Stimulated activated naive B cell treated with anti-CD40 and anti-IgM and Interleukin-4, amounts not matched to agents 10 μg/mL and 1 μg/mL and 100 μg/mL, for 72 hours (primary cell): ENCODE measurements at regions not wholly inside any gene's neighbourhood (a gene's known extent, or its start where the extent isn't known, plus 50 kb on each side); places are given as distances from the start of the nearest gene placed in this dataset.

ENCODE experiments used
- ATAC-seq, 2 donors: fragments of 150-1000 bp; cut with Tn5 transposase; replicated peaks; 2 replicates each; pipeline ENCODE4 v1.10.0; 2021; ENCODE audit warnings: moderate library complexity in 1 of 2
- DNase-seq: peaks from one replicate; pipeline ENCODE4 v3.0.0; 2021
- H3K27ac Mint-ChIP-seq: one replicate; pipeline ENCODE4 v1.8.0; 2022; ENCODE audit warnings: mild to moderate bottlenecking, mixed read lengths
- H3K27me3 Mint-ChIP-seq, 2 donors: one replicate each; pipeline ENCODE4 v1.8.0; 2022; ENCODE audit warnings: mixed read lengths in 2 of 2
- H3K36me3 Mint-ChIP-seq, 2 donors: one replicate each; pipeline ENCODE4 v1.8.0; 2022; ENCODE audit warnings: mixed read lengths in 2 of 2, mild to moderate bottlenecking in 1 of 2
- H3K4me1 Mint-ChIP-seq, 2 donors: one replicate each; pipeline ENCODE4 v1.8.0; 2022; ENCODE audit warnings: mixed read lengths in 2 of 2, mild to moderate bottlenecking in 1 of 2
- H3K4me3 Mint-ChIP-seq, 2 donors: one replicate each; pipeline ENCODE4 v1.8.0; 2022; ENCODE audit warnings: mild to moderate bottlenecking in 2 of 2, mixed read lengths in 2 of 2, moderate library complexity in 1 of 2
- H3K9me3 Mint-ChIP-seq, 2 donors: one replicate each; pipeline ENCODE4 v1.8.0; 2022; ENCODE audit warnings: mixed read lengths in 2 of 2, mild to moderate bottlenecking in 1 of 2

DNA sequence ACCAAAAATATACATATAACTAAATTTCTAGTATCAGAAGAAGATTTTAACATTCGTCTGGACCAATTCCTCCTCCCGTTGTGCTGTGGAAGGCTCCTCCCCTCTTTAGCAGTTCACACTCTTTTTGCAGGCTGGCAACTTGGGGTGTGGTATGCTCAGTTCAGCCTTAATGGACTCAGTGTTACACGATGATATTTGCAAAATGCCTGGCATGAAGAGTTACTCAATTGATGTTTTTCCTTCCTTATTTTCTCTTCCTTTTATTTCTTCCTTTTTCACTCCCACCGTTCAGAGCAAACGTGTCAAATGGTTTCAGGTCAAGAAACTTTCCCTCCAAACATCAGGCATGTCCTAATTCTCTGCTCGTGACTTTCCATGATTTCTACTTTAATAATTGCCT is 248.3 kb downstream of the PHF14 start:
- Mint-ChIP-seq H3K27ac (no peak overlapping the region), H3K36me3 (no peaks in the 10 kb centered on the region), H3K4me3 (no peak overlapping the region), H3K4me1 (peaks cover 0 to 6% of the 10 kb centered on the region in 2 donors), H3K27me3 (no peaks in the 10 kb centered on the region), H3K9me3 (peaks cover 0 to 2% of the 10 kb centered on the region in 2 donors)
- DNase-seq (no peak), ATAC-seq (no peak)

DNA sequence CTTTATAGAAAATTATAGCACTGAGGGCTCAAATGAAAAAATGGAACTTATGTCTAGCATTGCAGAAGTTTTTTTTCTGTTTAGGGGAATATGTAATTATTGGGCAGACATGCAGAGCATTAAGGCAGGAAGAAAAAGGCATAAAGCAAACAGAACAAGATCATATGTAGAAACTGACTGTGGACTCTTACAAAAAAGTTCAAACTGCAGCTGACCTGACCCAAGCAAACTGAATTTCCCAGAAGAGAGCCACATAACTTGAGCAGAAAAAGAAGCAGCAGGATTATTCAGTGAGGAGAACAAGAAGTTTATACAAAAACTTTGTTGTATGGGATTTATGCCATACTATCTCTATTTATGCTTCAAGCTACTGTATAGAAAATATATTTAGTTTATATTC is 250.9 kb downstream of the PHF14 start:
- DNase-seq = no peak
- Mint-ChIP-seq H3K4me1 (peaks cover 0 to 6% of the 10 kb centered on the region in 2 donors), H3K36me3 (no peaks in the 10 kb centered on the region), H3K9me3 (no peaks in the 10 kb centered on the region), H3K4me3 (no peak overlapping the region), H3K27ac (no peak overlapping the region), H3K27me3 (no peaks in the 10 kb centered on the region)
- ATAC-seq = no peak

DNA sequence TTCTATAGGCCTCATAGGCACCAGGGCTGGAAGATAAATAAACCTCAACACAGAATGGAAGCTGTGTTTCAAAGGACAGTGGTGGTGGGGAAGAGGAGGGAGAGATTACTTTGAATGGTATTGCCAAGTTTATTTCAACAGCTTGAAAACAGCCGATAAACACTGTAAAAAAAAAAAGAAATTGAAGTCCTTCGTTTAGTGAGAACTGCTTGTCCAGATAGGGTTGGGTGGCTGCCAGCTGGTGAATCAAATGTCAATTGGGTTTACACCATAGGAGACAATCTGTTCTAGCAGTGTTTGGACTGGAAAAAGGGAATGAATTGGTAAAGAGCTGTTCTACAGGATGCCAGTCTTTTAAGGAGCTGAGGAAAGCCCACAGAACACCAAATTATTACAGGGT is 254.8 kb downstream of the PHF14 start:
- H3K9me3 Mint-ChIP-seq = no peaks in the 10 kb centered on the region
- peaks cover 0 to 4% of the 10 kb centered on the region in 2 donors for H3K27me3 Mint-ChIP-seq
- DNase-seq (no peak), ATAC-seq (no peak)
- no peaks in the 10 kb centered on the region for H3K36me3 Mint-ChIP-seq
- no peak overlapping the region for H3K4me3 Mint-ChIP-seq
- H3K27ac Mint-ChIP-seq = no peak overlapping the region
- no peaks in the 10 kb centered on the region for H3K4me1 Mint-ChIP-seq

DNA sequence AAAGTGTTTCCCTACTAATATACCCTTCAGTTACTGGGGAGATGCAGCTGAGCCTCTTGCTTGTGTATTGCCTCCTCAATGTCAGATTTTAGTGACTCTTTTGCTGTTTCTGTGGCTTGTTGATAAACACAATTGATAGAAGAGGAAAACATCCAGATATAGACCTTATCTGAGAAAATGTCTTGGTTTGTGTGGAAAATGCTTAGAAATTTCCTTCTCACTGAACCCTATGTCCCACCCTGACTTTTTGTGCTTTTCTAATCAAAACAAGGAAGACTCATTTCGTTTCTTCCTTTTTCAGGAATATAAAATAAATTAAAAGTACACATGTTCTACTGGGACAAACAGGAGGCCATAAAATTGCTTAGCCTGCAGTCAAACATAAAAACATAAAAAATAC is 257.5 kb downstream of the PHF14 start:
- Mint-ChIP-seq H3K9me3 (no peaks in the 10 kb centered on the region), H3K4me1 (no peaks in the 10 kb centered on the region), H3K27me3 (peaks cover 0 to 4% of the 10 kb centered on the region in 2 donors), H3K27ac (no peak overlapping the region), H3K36me3 (no peaks in the 10 kb centered on the region), H3K4me3 (no peak overlapping the region)
- no peak for ATAC-seq
- no peak for DNase-seq

DNA sequence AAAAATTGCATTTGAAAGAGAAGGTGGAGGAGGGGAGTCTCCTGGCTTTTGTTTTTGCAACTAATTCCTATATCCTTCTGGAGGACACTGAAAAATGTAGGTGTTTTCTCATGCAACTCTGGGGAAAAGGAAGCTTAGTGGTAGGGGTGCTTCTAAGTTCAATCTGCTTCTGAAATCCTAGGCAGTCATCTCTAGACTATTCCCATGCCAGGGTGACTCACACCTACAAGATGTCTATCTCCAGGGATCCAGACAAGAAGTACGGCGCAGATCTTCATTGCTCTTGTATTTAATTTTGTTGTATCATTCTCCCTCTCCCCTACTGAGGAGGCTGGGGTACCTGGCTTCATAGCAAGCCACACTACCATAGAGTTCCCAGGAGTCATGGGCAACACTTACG is 258.8 kb downstream of the PHF14 start:
- ATAC-seq = no peak
- DNase-seq = no peak
- no peaks in the 10 kb centered on the region for H3K9me3 Mint-ChIP-seq
- H3K36me3 Mint-ChIP-seq = no peaks in the 10 kb centered on the region
- peaks cover 0 to 4% of the 10 kb centered on the region in 2 donors for H3K27me3 Mint-ChIP-seq
- no peaks in the 10 kb centered on the region for H3K4me1 Mint-ChIP-seq
- H3K4me3 Mint-ChIP-seq = no peak overlapping the region
- no peak overlapping the region for H3K27ac Mint-ChIP-seq

DNA sequence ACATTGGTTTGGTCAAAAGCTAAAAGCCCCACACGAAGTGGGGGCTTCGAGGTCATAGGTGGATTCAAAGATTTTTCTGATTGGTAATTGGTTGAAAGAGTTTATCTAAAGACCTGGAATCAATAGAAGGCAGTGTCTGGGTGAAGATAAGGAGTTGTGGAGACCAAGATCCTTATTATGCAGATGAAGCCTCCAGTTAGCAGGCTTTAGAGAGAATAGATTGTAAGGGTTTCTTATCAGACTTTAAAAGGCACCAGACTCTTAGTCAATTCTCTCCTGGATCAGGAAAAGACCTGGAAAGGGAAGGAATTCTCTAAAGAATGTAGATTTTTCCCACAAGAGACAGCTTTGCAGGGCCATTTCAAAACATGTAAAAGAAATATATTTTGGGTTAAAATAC is 260.2 kb downstream of the PHF14 start:
- no peak for DNase-seq

DNA sequence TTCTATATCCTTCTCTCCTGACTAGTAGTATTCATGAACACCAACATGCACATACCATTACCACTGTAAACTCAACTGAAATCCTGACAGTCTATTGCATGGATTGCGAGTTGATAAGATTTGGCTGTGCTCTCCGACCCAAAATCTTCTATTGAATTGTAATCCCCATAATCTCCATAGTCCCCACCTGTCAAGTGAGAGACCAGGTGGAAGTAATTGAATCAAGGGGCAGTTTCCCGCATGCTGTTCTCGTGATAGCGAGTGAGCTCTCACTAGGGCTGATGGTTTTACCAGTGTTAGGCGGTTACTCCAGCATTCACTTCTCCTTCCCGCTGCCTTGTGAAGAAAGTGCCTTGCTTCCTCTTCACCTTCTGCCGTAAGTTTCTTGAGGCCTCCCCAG is 261.8 kb downstream of the PHF14 start:
- Mint-ChIP-seq H3K36me3 (no peaks in the 10 kb centered on the region), H3K9me3 (no peaks in the 10 kb centered on the region), H3K4me3 (no peak overlapping the region), H3K4me1 (no peaks in the 10 kb centered on the region), H3K27ac (no peak overlapping the region), H3K27me3 (no peaks in the 10 kb centered on the region)
- DNase-seq (no peak), ATAC-seq (no peak)

More for the DNA sequence above, 260.2 kb downstream of the PHF14 start:
- Mint-ChIP-seq H3K36me3 (no peaks in the 10 kb centered on the region), H3K27me3 (peaks cover 0 to 4% of the 10 kb centered on the region in 2 donors), H3K4me3 (no peak overlapping the region), H3K27ac (no peak overlapping the region), H3K9me3 (no peaks in the 10 kb centered on the region), H3K4me1 (no peaks in the 10 kb centered on the region)
- ATAC-seq = no peak

DNA sequence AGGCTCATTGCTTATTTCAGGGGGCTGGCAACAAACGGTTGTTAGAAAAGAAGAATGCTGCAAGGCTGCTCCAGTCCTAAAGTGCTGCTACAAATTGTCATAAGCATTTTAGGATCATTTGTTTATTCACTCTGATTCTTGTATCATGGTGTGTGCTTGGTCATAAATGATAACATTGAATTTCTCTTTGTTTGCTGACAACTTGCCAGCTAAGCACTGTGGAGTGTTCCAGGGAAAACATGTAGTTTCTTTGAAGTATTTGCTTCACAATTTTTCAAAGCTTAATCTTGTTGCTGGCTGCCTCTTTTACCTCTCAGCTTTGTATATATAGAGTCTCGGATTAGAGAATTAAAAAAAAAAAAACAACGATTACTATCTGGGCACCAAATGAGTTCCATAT is 263.0 kb downstream of the PHF14 start:
- H3K4me3 Mint-ChIP-seq = no peak overlapping the region
- H3K9me3 Mint-ChIP-seq = no peaks in the 10 kb centered on the region
- no peaks in the 10 kb centered on the region for H3K27me3 Mint-ChIP-seq
- no peaks in the 10 kb centered on the region for H3K36me3 Mint-ChIP-seq
- no peak for ATAC-seq
- DNase-seq = no peak
- H3K27ac Mint-ChIP-seq = no peak overlapping the region
- no peaks in the 10 kb centered on the region for H3K4me1 Mint-ChIP-seq

DNA sequence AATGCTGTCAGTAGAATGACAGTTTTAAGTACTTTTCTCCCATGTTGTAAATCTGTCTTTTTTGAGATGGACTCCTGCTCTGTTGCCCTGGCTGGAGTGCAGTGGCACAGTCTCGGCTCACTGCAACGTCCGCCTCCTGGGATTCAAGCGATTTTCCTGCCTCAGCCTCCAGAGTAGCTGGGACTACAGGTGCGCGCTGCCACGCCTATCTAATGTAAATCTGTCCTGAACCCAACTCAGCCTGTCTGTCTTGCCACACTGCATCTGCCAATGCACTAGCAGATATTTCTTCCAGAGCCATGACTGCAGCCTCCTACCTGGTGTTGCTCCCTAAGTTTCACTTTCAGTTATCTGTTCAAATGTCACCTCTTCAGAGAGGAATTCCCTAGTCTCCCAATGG is 264.1 kb downstream of the PHF14 start:
- ATAC-seq = no peak
- DNase-seq = no peak
- no peaks in the 10 kb centered on the region for H3K27me3 Mint-ChIP-seq
- H3K4me1 Mint-ChIP-seq = no peaks in the 10 kb centered on the region
- H3K9me3 Mint-ChIP-seq = no peaks in the 10 kb centered on the region
- no peak overlapping the region for H3K27ac Mint-ChIP-seq
- H3K4me3 Mint-ChIP-seq = no peak overlapping the region
- H3K36me3 Mint-ChIP-seq = no peaks in the 10 kb centered on the region

DNA sequence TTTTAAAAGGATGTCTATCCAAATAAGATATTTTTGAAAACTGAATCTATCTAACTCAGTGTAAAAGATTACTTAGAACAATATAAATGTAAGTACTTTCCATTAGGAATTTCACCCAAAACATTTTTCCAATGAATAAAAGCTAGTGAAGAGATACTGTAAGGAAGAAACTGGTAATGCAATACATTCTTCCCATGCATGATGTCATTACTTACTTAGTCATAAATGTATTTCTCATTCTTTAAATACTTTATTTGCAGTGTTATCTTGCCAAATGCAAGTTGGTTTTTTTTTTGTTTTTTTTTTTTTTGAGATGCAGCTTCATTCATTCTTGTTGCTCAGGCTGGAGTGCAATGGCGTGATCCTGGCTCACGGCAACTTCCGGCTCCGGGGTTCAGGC is 265.6 kb downstream of the PHF14 start:
- no peak overlapping the region for H3K4me3 Mint-ChIP-seq
- DNase-seq (no peak), ATAC-seq (no peak)
- no peaks in the 10 kb centered on the region for H3K9me3 Mint-ChIP-seq
- H3K36me3 Mint-ChIP-seq = no peaks in the 10 kb centered on the region
- H3K4me1 Mint-ChIP-seq = no peaks in the 10 kb centered on the region
- no peaks in the 10 kb centered on the region for H3K27me3 Mint-ChIP-seq
- no peak overlapping the region for H3K27ac Mint-ChIP-seq

DNA sequence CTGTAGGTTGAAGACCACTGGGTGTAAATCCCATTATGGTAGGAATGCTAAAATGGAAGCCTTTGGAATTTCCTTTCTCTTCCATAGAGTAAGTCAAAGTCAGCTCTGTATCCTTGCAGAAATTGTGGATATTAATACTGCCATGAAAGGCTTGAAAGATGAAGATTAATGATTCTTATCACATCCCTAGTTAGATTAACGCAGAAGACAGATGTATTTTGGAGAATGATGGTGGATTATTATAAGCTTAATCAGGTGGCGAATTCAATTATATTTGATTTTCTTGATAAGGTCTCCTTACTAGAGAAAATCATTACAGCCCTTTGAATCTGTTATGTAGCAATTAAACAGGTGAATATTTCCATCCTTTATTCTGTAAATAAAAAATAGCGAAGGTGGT is 270.1 kb downstream of the PHF14 start:
- no peak for DNase-seq
- no peak overlapping the region for H3K4me3 Mint-ChIP-seq
- H3K27me3 Mint-ChIP-seq = peaks cover 0 to 4% of the 10 kb centered on the region in 2 donors
- ATAC-seq = no peak
- no peak overlapping the region for H3K27ac Mint-ChIP-seq
- no peaks in the 10 kb centered on the region for H3K36me3 Mint-ChIP-seq
- no peaks in the 10 kb centered on the region for H3K9me3 Mint-ChIP-seq
- H3K4me1 Mint-ChIP-seq = peaks cover 0 to 3% of the 10 kb centered on the region in 2 donors

DNA sequence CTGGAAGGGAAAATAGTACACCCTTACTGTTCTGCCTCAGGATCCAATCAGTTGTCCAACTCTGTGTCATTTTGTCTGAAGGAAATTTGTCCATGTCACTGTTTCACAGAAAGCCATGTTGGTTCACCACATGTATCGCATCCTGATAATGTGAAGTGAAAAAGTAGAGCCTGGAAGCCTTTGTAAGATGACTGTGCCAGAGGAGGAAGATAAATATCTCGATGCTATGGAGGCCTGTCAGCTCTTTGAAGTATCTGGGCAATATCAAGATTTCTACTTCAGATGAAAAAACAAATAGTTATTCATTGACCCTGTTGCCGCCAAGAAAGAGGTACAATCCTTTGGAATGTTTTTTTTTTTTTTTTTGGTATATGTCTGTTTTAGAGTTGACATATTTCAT is 270.5 kb downstream of the PHF14 start:
- H3K9me3 Mint-ChIP-seq = no peaks in the 10 kb centered on the region
- no peak overlapping the region for H3K27ac Mint-ChIP-seq
- peaks cover 0 to 4% of the 10 kb centered on the region in 2 donors for H3K27me3 Mint-ChIP-seq
- no peak overlapping the region for H3K4me3 Mint-ChIP-seq
- DNase-seq = no peak
- H3K36me3 Mint-ChIP-seq = no peaks in the 10 kb centered on the region
- peaks cover 0 to 3% of the 10 kb centered on the region in 2 donors for H3K4me1 Mint-ChIP-seq
- ATAC-seq = no peak

DNA sequence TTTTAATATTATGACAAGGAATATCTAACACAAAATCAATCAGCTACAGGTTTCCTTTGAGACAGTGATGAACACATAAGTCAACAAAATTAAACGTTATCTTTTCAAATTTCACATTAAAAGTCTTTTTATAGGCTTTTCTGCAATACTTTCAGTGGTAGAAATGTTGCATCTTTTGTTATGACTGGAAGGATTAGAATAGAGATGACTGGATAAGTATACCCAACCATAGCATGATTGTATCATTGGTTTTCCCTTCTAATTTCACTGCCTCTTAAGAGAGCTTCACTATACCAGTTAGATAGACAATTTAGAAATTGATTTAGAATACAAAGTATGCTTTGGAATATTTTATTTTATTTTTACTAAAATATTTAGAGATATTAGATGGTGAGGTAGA is 273.9 kb downstream of the PHF14 start:
- peaks cover 3 to 11% of the 10 kb centered on the region in 2 donors for H3K4me1 Mint-ChIP-seq
- H3K27me3 Mint-ChIP-seq = peaks cover 0 to 9% of the 10 kb centered on the region in 2 donors
- no peaks in the 10 kb centered on the region for H3K9me3 Mint-ChIP-seq
- H3K27ac Mint-ChIP-seq = no peak overlapping the region
- ATAC-seq (peak in 1 of 2 donors; percentile 47), DNase-seq (no peak)
- H3K4me3 Mint-ChIP-seq = no peak overlapping the region
- no peaks in the 10 kb centered on the region for H3K36me3 Mint-ChIP-seq

DNA sequence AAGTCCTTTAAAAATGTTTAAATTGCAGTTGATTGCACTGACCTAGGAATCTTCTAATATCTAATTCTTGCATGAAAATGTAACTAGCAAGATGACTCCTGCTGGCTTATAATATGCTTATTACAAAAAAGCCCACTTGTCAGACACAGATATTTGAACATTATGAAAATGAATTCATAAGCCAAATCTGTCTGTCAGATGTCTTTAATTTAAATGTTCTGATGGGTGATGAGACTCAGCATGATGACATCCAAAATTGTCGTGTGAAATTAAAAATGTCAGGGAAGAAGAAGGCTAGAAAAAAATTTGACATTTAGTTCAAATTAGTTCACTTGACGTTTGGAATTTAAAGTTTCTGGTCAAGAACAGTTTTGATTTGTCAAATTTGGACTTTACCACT is 277.8 kb downstream of the PHF14 start:
- ATAC-seq = no peak
- H3K9me3 Mint-ChIP-seq = no peaks in the 10 kb centered on the region
- H3K36me3 Mint-ChIP-seq = no peaks in the 10 kb centered on the region
- peaks cover 0 to 5% of the 10 kb centered on the region in 2 donors for H3K27me3 Mint-ChIP-seq
- H3K27ac Mint-ChIP-seq = no peak overlapping the region
- no peak for DNase-seq
- peaks cover 8 to 17% of the 10 kb centered on the region in 2 donors for H3K4me1 Mint-ChIP-seq
- no peak overlapping the region for H3K4me3 Mint-ChIP-seq

DNA sequence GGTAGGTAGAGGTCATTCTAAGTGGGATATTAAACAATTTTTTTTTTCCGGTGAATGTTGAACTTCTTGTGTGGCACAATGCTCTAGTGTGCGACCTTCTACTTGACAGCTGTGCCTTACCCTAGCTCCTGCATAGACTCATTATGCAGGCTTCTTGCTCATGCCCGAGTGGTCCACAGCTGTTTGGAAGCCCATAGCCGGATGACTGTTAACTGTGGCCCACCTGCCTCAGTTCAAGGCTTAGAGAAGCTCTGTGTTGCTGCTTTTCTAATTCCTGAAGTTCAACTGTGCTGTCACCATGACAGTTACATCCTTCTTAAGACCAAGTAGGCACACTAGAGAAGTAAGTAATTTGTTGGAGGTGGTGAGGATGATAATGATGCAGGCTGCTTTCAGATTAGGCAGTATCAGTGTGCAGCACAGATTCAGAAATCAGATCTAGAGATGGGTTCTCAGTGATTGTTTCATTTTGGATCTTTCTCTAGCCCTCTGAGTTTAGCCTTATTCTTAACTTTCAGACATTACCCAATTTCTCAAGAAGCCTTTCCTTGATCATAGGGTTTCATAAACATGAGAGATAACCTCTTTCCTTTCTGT is 278.4 kb downstream of the PHF14 start:
- Mint-ChIP-seq H3K36me3 (no peaks in the 10 kb centered on the region), H3K9me3 (no peaks in the 10 kb centered on the region), H3K27me3 (peaks cover 0 to 5% of the 10 kb centered on the region in 2 donors), H3K27ac (peak overlapping the region; percentile 26), H3K4me1 (peaks cover 8 to 17% of the 10 kb centered on the region in 2 donors), H3K4me3 (no peak overlapping the region)
- ATAC-seq (peak; percentile 28 to 31), DNase-seq (no peak)
